ENCODE measurements at regions not wholly inside any gene's neighbourhood (a gene's known extent, or its start where the extent isn't known, plus 50 kb on each side); places are given as distances from the start of the nearest gene placed in this dataset.

DNA sequence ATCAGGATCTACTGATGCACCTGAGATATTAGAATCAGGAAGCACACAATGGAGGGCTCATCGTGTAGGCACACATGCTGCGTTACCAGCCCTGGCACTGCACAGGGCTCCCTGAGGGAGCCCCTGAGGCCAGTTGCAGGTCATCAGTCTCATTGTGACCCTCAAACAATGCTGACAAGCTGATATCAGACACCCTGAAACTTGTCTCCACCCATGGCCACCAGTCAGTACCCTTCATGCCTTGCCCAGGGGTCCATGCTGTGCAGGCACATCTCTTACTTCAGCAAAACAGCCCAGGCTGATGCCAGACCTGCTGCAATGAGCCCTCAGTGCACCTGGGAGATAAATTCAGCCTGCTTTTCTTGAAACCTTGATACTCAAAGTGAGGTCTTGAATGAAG is 59.5 kb upstream of the SLC6A11 start:
- no peak for TF ChIP-seq POLR2A (IDR thresholded peaks at IDR 0.05)
- TF ChIP-seq, protein P1, sequence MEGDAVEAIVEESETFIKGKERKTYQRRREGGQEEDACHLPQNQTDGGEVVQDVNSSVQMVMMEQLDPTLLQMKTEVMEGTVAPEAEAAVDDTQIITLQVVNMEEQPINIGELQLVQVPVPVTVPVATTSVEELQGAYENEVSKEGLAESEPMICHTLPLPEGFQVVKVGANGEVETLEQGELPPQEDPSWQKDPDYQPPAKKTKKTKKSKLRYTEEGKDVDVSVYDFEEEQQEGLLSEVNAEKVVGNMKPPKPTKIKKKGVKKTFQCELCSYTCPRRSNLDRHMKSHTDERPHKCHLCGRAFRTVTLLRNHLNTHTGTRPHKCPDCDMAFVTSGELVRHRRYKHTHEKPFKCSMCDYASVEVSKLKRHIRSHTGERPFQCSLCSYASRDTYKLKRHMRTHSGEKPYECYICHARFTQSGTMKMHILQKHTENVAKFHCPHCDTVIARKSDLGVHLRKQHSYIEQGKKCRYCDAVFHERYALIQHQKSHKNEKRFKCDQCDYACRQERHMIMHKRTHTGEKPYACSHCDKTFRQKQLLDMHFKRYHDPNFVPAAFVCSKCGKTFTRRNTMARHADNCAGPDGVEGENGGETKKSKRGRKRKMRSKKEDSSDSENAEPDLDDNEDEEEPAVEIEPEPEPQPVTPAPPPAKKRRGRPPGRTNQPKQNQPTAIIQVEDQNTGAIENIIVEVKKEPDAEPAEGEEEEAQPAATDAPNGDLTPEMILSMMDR (IDR thresholded peaks at IDR 0.05): no peak

Measured in Peyer's patch (tissue), 4 donors.